Neural cell (in vitro differentiated cells): ENCODE measurements at regions not wholly inside any gene's neighbourhood (a gene's known extent, or its start where the extent isn't known, plus 50 kb on each side); places are given as distances from the start of the nearest gene placed in this dataset.

Experiments used
- CTCF ChIP-seq: fragments of 450-650 bp; IDR thresholded peaks from 2 replicates; pipeline ENCODE4 v1.5.1; 2014; ENCODE audit warnings: antibody characterized with exemption, mild to moderate bottlenecking, moderate library complexity; ENCODE audit not compliant: poor library complexity, severe bottlenecking
- EP300 ChIP-seq: fragments of 450-650 bp; conservative IDR thresholded peaks from 2 replicates; pipeline ENCODE4 v1.6.1; 2014; ENCODE audit warnings: antibody characterized with exemption, mild to moderate bottlenecking, moderate library complexity; ENCODE audit not compliant: poor library complexity, severe bottlenecking
- MXI1 ChIP-seq: fragments of 450-650 bp; conservative IDR thresholded peaks from 2 replicates; pipeline ENCODE4 v1.6.1; 2014; ENCODE audit warnings: antibody characterized with exemption, mild to moderate bottlenecking; ENCODE audit not compliant: poor library complexity, severe bottlenecking
- POLR2AphosphoS5 ChIP-seq: IDR thresholded peaks from 2 replicates; pipeline ENCODE4 v1.6.1; 2012
- REST ChIP-seq: IDR thresholded peaks from 2 replicates; pipeline ENCODE4 v1.6.1; 2012; ENCODE audit warnings: borderline replicate concordance

GRCh38 chr5:77140350-77140749 lies 53.3 kb upstream of the ZBED3 start:
- TF ChIP-seq CTCF (no peak), EP300 (no peak), POLR2AphosphoS5 (no peak), MXI1 (no peak), REST (no peak)
